ENCODE measurements at regions not wholly inside any gene's neighbourhood (a gene's known extent, or its start where the extent isn't known, plus 50 kb on each side); places are given as distances from the start of the nearest gene placed in this dataset.

DNA sequence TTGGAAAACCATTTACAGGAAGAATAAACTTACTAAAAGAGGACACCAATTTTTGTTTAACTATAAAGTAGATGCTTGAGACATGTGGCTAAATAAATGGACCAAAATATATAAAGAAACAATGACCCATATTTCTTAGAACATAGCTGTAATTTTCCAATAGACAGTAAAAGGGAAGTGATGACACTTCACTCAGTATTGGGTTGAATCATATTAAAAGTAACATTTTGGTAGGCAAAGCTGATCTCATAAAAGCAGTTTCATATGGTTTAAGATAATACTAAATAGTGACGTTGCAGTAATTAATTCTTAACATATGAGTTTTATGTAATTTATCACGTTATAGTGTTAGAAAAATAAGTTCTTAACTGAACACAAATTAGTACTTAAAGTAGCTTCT is 308.9 kb upstream of the RUNX1 start:
- Histone ChIP-seq H2AFZ (ENCODE audit: low read depth, low read length) (no peak overlapping the region), H3K9ac (replicated peaks; ENCODE audit: extremely low read depth, insufficient read depth, low read length) (no peak overlapping the region), H3K79me2 (ENCODE audit: control insufficient read depth, insufficient read depth, low read length) (no peaks in the 10 kb centered on the region), H4K20me1 (replicated peaks; ENCODE audit: control insufficient read depth, extremely low read depth, insufficient read depth, low read length) (no peaks in the 10 kb centered on the region), H3K27me3 (ENCODE audit: control insufficient read depth in 2 of 2, insufficient read depth in 2 of 2, low read length in 2 of 2) (no peaks in the 10 kb centered on the region), H3K4me1 (ENCODE audit: control insufficient read depth, extremely low read depth, insufficient read depth, low read length) (no peaks in the 10 kb centered on the region), H3K4me3 (replicated peaks in 1 of 3; ENCODE audit: insufficient read depth in 1 of 3, low read depth in 1 of 3, low read length in 3 of 3) (no peak overlapping the region), H3K9me1 (replicated peaks; ENCODE audit: control insufficient read depth, extremely low read depth, insufficient read depth, low read length) (no peaks in the 10 kb centered on the region), H3K4me2 (ENCODE audit: insufficient read depth, low read length) (no peak overlapping the region), H3K9me3 (replicated peaks; ENCODE audit: control insufficient read depth, insufficient read depth, low read length) (no peaks in the 10 kb centered on the region), H3K36me3 (ENCODE audit: control insufficient read depth in 2 of 2, extremely low read depth in 1 of 2, insufficient read depth in 2 of 2, low read length in 2 of 2) (no peaks in the 10 kb centered on the region), H3K27ac (ENCODE audit: insufficient read depth, low read depth, low read length) (no peak overlapping the region)
- no TSS peak for BruUV-seq (replicated peaks)
- FAIRE-seq (no peak), DNase-seq (ENCODE audit: low read depth, low spot score) (no peak)
- ChIA-PET POLR2A (no interaction called here), CTCF (interaction anchor here (1.2 to 1.5 kb wide), 2 partner anchors 12 to 613 kb away, joined by 3 to 5 read pairs; no protein-coding TSS in a partner anchor)
- intact Hi-C loops (cut with micrococcal nuclease) = no loop called here
- TF ChIP-seq, protein P1, sequence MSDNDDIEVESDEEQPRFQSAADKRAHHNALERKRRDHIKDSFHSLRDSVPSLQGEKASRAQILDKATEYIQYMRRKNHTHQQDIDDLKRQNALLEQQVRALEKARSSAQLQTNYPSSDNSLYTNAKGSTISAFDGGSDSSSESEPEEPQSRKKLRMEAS (IDR thresholded peaks at IDR 0.05; ENCODE audit: insufficient read depth, insufficient read length) = no peak
- TF ChIP-seq MYC (IDR thresholded peaks at IDR 0.05; ENCODE audit: low read depth, low read length) = no peak
- TF ChIP-seq POLR2AphosphoS5 (IDR thresholded peaks at IDR 0.05; ENCODE audit: insufficient read depth, low read depth, low read length) = no peak
- TF ChIP-seq POLR2A (IDR thresholded peaks at IDR 0.05; ENCODE audit: low read depth, low read length) = no peak
- no peak for TF ChIP-seq JUN (IDR thresholded peaks at IDR 0.05; ENCODE audit: borderline replicate concordance, insufficient read depth, insufficient read length, low read depth)
- no peak for TF ChIP-seq FOS (IDR thresholded peaks at IDR 0.05; ENCODE audit: borderline replicate concordance, insufficient read depth, low read length)
- TF ChIP-seq EZH2 (IDR thresholded peaks at IDR 0.05; ENCODE audit: borderline replicate concordance, low read depth, low read length, severe bottlenecking) = no peak
- TF ChIP-seq GATA2 (IDR thresholded peaks at IDR 0.05; ENCODE audit: insufficient read depth, insufficient read length, low read depth, low read length) = no peak
- TF ChIP-seq, protein P2, sequence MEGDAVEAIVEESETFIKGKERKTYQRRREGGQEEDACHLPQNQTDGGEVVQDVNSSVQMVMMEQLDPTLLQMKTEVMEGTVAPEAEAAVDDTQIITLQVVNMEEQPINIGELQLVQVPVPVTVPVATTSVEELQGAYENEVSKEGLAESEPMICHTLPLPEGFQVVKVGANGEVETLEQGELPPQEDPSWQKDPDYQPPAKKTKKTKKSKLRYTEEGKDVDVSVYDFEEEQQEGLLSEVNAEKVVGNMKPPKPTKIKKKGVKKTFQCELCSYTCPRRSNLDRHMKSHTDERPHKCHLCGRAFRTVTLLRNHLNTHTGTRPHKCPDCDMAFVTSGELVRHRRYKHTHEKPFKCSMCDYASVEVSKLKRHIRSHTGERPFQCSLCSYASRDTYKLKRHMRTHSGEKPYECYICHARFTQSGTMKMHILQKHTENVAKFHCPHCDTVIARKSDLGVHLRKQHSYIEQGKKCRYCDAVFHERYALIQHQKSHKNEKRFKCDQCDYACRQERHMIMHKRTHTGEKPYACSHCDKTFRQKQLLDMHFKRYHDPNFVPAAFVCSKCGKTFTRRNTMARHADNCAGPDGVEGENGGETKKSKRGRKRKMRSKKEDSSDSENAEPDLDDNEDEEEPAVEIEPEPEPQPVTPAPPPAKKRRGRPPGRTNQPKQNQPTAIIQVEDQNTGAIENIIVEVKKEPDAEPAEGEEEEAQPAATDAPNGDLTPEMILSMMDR (IDR thresholded peaks at IDR 0.05; ENCODE audit: extremely low read depth in 1 of 2, insufficient read depth in 1 of 2, low read depth in 1 of 2, low read length in 2 of 2) = no peak
- dilution Hi-C loops (cut with MboI; ENCODE audit: extremely low pct_ligation_motif_present, low sequenced_read_pairs) = no loop called here

Measured in endothelial cell of umbilical vein (primary cell).